GM21737 (cell line): ENCODE measurements at regions not wholly inside any gene's neighbourhood (a gene's known extent, or its start where the extent isn't known, plus 50 kb on each side); places are given as distances from the start of the nearest gene placed in this dataset.

Experiments used
- ATAC-seq: cut with Tn5 transposase; IDR thresholded peaks from one replicate; pipeline ENCODE4 v1.9.1; 2021; ENCODE audit warnings: mild to moderate bottlenecking, moderate library complexity; ENCODE audit not compliant: unreplicated experiment

DNA sequence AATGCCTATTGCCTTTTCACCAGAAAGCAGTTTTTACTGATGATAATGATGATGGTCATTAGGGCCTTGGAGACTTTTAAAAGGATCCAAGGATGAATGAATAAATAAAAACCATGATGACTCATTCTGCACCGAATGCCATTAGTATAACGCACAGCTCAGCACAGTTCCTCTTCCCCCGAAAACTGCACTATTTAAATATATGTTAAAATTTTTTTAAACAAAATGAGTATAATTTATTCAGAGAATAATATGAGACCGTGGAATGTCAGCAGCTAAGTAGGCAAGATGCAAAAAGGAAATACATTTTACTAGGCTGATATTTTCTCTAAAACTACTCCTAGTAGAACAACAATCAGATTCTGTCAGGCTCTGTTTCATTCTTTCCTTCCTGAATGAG is 83.4 kb upstream of the NANOGP8 start:
- ATAC-seq: no peak

DNA sequence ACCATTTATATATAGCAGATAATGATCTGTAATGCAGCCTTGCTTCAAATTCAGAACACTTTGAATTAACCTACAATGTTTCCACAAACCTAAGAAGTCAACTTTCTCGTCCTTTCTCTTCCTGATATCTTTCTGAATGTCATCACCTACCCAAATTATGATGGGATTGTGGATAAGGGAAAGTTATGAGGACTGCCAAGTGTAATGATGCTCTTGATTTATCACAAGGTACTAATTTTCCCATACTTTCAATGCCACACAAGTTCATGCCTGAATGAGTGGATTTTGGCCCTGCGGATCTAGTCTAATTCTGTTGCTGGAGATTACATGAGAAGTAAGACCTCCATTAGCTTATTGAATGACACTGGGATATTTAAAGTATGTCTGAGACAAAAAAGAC is 82.6 kb upstream of the NANOGP8 start:
- no peak for ATAC-seq

DNA sequence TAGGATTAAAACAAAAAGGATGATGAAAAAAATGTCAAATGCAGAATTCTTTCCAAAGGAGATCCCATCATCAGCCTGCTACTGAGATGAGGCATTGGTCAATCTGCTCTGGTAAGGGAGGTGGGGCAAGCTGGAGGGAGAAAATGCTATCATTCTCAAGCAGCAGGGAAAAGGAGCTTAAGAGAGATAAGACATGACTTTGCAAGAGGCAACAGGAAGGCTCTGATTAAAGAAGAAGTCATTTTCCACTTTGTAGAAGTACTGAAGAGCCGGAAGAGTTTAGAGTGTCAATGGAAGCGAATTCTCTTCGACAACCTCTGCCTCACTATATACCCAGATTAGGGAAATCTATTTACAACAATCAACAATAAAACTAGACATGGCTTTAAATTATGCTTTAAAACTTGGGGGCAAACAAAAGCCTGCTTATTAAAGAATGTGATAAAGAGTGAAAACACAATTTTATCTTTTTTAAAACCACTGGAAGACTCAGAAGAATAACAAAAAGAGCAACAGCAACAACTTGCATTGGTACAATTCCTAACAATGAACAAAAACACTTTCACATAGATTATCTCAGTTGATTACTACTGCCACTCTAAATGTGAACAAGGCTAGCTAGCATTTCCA is 81.8 kb upstream of the NANOGP8 start:
- ATAC-seq: no peak

DNA sequence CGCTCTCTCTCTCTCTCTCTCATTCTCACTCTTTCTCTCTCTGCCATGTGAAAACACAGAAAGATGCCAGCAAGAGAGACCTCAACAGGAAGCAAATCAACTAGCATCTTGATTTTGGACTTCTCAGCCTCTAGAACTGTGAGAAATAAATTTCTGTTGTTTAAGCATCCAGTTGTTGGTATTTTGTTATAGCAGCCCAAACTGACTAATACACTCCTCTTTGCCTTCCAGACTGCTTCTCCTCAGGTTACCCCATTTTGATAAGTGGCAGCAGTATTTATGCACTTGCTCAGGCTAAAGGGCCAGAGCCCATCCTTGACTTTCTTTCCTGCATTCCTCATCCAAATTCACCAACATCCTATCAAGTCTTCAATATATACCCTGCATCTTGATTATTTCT is 76.6 kb upstream of the NANOGP8 start:
- ATAC-seq: no peak

DNA sequence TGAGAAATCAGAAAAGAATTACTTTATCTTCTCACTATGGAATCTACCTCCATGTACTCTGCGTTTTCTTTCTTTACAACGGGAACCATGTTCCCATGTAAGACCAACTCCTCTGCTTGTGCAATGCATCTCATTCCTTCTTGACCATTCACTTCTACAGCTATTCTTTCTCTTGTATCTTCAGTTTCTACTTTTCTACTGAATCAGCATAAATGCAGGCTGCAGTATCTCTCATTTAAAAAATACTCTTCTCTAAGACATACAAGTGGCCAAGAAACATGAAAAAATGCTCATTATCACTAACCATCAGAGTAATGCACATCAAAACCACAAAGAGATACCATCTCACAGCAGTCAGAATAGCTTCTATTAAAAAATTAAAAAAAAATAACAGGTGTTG is 74.1 kb upstream of the NANOGP8 start:
- no peak for ATAC-seq

DNA sequence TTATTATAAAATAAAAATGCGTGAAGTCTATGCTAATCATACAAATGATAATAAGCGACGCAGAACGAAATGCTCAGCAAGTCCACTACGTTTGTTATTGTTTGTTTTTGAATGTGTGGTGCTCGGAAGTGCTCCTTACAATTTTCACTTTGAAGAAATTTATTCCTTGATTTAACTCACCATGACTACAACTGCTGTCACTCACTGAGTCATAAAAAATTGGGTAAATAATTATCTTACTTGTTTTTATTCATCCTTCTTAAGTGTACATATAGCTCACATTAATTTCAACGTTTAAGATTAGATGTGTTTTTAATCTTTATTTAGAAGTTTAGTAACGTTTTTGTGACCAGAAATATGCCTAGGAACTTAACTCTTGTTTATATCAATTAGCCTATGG is 66.7 kb upstream of the NANOGP8 start:
- ATAC-seq: no peak

DNA sequence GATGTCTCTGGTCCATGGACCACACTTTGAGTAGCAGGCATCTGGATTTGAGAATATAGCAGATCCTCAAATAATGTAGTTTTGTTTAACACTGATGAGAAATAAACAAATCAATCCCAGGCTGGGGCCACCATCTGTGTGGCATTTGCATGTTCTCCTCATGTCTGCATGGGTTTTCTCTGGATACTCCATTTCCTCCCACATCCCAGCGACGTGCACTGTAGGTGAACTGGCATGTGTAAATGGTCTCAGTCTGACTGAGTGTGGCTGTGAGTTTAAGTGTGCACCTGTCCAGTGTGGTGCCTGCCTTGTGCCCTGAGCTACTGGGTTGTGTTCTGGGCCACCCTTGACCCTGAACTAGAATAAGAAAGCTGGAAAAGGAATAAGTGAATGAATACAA is 66.3 kb upstream of the NANOGP8 start:
- ATAC-seq: no peak

DNA sequence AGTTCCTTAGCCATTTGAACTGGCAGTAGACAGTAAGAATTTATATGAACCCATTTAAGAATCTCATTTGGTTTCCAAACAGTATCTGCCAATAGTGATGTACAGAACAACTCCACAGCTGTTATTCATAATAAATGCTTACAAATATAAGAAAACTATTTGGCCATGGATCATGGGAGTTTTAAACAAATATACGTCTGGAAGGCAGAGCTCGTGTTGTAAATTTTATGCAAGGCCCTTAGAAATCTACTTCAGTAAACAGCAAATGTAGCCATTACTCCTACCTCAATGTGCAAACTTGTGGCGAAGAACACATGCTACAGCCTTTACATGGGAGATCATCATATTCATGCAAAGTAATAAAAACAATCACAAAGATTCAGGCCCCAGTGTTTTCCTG is 65.3 kb upstream of the NANOGP8 start:
- ATAC-seq: no peak

DNA sequence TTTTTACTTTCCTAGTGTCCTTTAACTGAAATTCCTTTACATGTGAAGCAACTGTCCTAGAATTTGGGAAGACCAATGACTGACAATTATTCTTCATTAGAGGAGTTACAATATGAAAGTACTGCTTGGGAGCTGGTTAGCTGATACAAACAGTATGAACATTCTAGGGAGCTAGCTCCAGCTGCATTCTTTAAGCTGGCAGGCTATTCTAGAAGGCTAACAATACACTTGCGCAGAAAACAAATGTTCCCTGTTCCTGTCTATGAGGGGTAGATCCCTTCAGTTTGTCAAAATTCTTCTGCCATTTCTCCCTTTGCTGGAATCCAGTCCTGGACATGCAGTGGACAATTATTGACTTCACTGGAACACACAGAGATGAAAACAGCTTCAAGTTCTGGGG is 60.2 kb upstream of the NANOGP8 start:
- ATAC-seq: no peak

DNA sequence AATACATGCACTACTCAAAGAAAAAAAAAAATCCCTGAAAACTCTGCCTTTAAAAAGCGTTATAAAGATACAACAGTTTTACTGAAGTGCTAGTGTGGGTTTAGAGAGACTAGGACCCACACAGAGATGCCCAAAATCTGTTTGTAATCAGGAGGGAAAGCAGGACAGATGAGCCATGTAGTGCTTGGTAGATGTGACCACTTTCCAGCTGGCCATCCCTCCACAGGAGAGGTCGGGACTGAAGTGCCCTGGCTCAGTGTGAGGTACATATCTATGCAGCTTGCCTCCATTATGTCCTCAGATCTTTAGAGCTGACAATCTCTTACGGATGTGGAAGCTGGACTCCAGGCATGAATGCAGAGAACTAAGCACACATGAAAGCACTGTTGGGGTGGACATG is 57.5 kb upstream of the NANOGP8 start:
- no peak for ATAC-seq

DNA sequence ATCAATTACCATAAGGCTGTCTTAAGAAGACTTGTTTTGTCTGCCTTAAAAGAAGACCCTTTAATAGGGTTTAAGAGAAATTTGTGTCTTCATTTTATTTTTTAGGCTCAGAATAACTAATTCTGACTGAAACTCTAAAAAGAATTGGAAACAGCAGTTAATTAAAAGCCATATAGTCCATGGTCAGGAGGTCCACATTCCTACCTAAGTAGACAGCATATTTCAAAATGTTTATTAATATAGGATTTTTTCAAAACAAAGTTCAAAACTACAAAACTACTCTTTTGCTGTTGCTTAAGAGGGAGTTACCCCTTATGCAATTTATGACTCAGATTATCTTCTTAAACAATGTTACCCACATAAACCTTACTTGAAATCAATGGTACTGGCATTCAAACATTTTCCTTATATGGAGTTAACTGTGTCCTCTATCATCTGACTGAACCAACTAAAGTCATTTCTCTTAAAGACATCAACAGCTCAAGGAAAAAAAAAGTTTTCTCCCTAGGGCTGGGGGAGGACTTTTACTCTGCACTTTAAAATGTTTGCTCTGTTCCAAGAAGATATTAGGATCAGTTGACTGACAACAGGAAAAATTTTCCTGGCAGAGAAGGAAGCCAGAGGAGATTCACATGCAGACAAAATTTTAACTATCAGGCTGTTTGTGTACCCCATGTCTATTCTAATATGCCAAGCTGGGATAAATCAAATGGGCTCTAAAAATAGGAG is 56.8 kb upstream of the NANOGP8 start:
- ATAC-seq: no peak

DNA sequence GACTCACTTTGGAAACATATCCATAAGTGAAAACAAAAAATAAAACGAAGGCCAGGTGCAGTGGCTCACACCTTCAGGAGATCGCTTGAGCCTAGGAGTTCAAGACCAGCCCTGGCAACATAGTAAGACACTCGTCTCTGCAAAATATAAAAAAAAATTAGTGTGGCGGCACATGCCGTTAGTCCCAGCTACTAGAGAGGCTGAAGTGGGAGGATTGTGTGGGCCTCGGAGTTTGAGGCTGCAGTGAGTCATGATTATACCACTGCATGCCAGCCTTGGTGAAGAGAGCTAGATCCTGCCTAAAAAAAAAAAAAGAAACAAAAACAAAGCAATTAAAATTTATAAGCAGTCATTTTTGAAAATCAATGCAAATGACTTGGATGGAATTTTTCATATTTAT is 54.7 kb upstream of the NANOGP8 start:
- no peak for ATAC-seq

DNA sequence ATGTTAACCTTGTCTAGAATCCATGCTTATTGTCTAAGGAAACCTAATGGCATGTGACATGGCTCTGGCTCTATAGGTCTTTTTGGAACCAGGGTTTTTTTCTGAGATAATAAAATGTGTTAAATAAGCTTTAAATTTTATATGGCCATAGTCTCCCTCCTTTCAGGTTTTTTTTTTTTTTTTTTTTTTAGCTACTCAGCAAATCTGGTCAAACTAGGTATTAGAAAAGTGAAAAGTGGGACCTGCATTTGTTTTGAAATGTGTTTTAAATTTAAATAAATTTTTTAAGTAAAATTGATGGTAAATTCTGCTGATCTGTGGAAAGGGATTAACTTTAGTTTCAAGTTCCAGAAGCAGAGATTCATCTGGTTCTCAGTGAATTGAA is 52.1 kb upstream of the NANOGP8 start:
- ATAC-seq: no peak

DNA sequence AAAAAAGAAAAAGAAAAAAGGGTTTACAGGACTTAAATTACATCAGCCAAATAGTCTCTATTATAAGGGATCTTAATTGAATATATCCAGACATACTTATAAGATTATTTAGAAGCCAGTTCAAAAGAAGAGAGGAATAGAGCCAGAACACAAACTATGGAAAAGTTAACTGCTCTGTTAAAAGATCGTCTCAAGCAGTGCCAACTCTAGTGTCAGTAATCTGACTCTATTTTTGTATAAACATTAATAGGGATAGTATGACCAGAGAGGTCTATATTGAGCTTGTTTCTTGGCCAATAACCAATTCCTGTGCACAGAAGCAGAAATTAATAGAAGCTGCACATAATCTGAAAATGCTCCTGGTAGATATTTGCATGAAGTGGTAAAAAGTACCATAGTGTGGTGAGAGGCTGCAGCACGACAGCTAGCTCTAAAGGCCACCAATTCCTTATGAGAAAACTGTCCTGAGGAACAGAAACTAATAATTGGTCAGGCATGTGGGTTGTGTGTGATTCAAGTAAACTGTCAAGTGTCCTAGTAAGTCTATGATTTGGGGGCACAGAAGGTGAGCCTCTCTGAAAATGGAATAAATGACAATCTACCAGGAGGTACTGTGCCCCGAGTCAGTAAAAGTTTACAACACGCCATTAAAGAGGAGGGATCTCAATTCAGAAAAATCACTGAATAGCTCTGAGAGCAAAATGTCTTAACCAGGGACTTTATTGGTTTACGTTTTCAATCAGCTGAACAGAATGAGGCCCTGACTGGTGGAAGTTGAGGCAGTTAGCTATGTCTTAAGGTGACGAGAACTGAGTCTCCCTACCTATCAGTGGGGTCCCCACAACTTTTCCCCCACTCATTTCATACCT is 51.5 kb upstream of the NANOGP8 start:
- ATAC-seq: peak; percentile 98
